ENCODE measurements at regions not wholly inside any gene's neighbourhood (a gene's known extent, or its start where the extent isn't known, plus 50 kb on each side); places are given as distances from the start of the nearest gene placed in this dataset.

- no peak for ATAC-seq
- TF ChIP-seq CTCF (IDR thresholded peaks at IDR 0.05), result no peak
- intact Hi-C loops (cut with DNase I), result no loop called here
Measured at GRCh38 chr5:33363537-33363936, 77.2 kb upstream of the TARS1 start.

GRCh38 chr5:33364406-33364805 is 76.4 kb upstream of the TARS1 start:
- H3K4me1 ChIP-seq, result peaks cover 8 to 28% of the 10 kb centered on the region in 2 donors
- peak overlapping the region; percentile 9 to 30 for H3K27ac ChIP-seq
- H3K36me3 ChIP-seq, result no peaks in the 10 kb centered on the region
- peaks cover 0 to 8% of the 10 kb centered on the region in 2 donors for H3K9me3 ChIP-seq
- peak; percentile 21 for ATAC-seq
- intact Hi-C loops (cut with DNase I), result no loop called here
- H3K27me3 ChIP-seq, result no peaks in the 10 kb centered on the region
- no peak for DNase-seq
- no peak overlapping the region for H3K4me3 ChIP-seq
- no peak for TF ChIP-seq CTCF (IDR thresholded peaks at IDR 0.05)

More at GRCh38 chr5:33363537-33363936, 77.2 kb upstream of the TARS1 start:
- Histone ChIP-seq H3K4me3 (no peak overlapping the region), H3K27ac (peak overlapping the region in 1 of 2 donors; percentile 30), H3K4me1 (peaks cover 8 to 28% of the 10 kb centered on the region in 2 donors), H3K27me3 (no peaks in the 10 kb centered on the region), H3K36me3 (no peaks in the 10 kb centered on the region), H3K9me3 (peaks cover 0 to 8% of the 10 kb centered on the region in 2 donors)
- no peak for DNase-seq

- Histone ChIP-seq H3K27me3 (no peaks in the 10 kb centered on the region), H3K27ac (no peak overlapping the region), H3K4me1 (peaks cover 8 to 23% of the 10 kb centered on the region in 2 donors), H3K4me3 (no peak overlapping the region), H3K36me3 (no peaks in the 10 kb centered on the region), H3K9me3 (no peaks in the 10 kb centered on the region)
- ATAC-seq (no peak), DNase-seq (no peak)
- TF ChIP-seq CTCF (IDR thresholded peaks at IDR 0.05), result no peak
- intact Hi-C loops (cut with DNase I), result no loop called here
Measured at GRCh38 chr5:33367416-33367815, 73.3 kb upstream of the TARS1 start.

- intact Hi-C loops (cut with DNase I), result no loop called here
- H3K27ac ChIP-seq, result peak overlapping the region; percentile 30 to 41
- no peaks in the 10 kb centered on the region for H3K9me3 ChIP-seq
- ATAC-seq (no peak), DNase-seq (no peak)
- no peak for TF ChIP-seq CTCF (IDR thresholded peaks at IDR 0.05)
- no peaks in the 10 kb centered on the region for H3K36me3 ChIP-seq
- peaks cover 0 to under 1% of the 10 kb centered on the region in 2 donors for H3K4me1 ChIP-seq
- no peak overlapping the region for H3K4me3 ChIP-seq
- H3K27me3 ChIP-seq, result no peaks in the 10 kb centered on the region
Measured at GRCh38 chr5:33369485-33370465, 71.0 kb upstream of the TARS1 start.

GRCh38 chr5:33370466-33370859 is 70.3 kb upstream of the TARS1 start:
- Histone ChIP-seq H3K9me3 (no peaks in the 10 kb centered on the region), H3K27ac (peak overlapping the region; percentile 30 to 41), H3K4me3 (no peak overlapping the region), H3K36me3 (no peaks in the 10 kb centered on the region), H3K27me3 (no peaks in the 10 kb centered on the region), H3K4me1 (no peaks in the 10 kb centered on the region)
- DNase-seq, result no peak
- intact Hi-C loops (cut with DNase I), result no loop called here
- no peak for TF ChIP-seq CTCF (IDR thresholded peaks at IDR 0.05)
- no peak for ATAC-seq
